Keratinocyte (primary cell): ENCODE measurements at regions not wholly inside any gene's neighbourhood (a gene's known extent, or its start where the extent isn't known, plus 50 kb on each side); places are given as distances from the start of the nearest gene placed in this dataset.

Experiments
- DNase-seq: peaks from one replicate; pipeline ENCODE4 v3.0.0-alpha.2; 2011; ENCODE audit warnings: low read depth, missing footprints, low spot score
- FAIRE-seq: peaks from 2 replicates; lab custom pipeline; 2011; peaks lifted over from hg19 to GRCh38; lab: Jason Lieb, UNC
- H2AFZ ChIP-seq: 2 replicates; pipeline ENCODE4 v1.6.0; 2012; ENCODE audit warnings: low read length, control low read depth, inconsistent platforms; ENCODE audit not compliant: control insufficient read depth
- H3K27ac ChIP-seq: 2 replicates; pipeline ENCODE4 v1.5.1; 2011; ENCODE audit warnings: low read length; ENCODE audit not compliant: control insufficient read depth, insufficient read depth
- H3K27me3 ChIP-seq: 3 replicates; pipeline ENCODE4 v1.6.0; 2011; ENCODE audit warnings: low read length; ENCODE audit not compliant: control insufficient read depth, insufficient read depth; ENCODE audit errors: extremely low read depth
- H3K36me3 ChIP-seq, 2 experiments: 2 replicates in 1 of 2; 3 replicates in 1 of 2; pipeline ENCODE4 v1.5.1; 2011; ENCODE audit warnings: low read length in 2 of 2, mild to moderate bottlenecking in 1 of 2; ENCODE audit not compliant: control insufficient read depth in 2 of 2, insufficient read depth in 2 of 2; ENCODE audit errors: extremely low read depth in 1 of 2
- H3K4me1 ChIP-seq: 3 replicates; pipeline ENCODE4 v1.5.1; 2011; ENCODE audit warnings: low read length; ENCODE audit not compliant: control insufficient read depth, insufficient read depth; ENCODE audit errors: extremely low read depth
- H3K4me2 ChIP-seq: 3 replicates; pipeline ENCODE4 v1.6.0; 2011; ENCODE audit warnings: low read depth, low read length; ENCODE audit not compliant: control insufficient read depth, insufficient read depth; ENCODE audit errors: extremely low read depth
- H3K4me3 ChIP-seq, 3 experiments: fragments of 200-600 bp in 1 of 3; sonication (generic) in 1 of 3; 2 replicates in 2 of 3; 3 replicates in 1 of 3; pipeline ENCODE4 v1.5.1; 2011 to 2016; ENCODE audit warnings: low read length in 3 of 3, mild to moderate bottlenecking in 3 of 3, control low read depth in 2 of 3, inconsistent platforms in 1 of 3, low read depth in 1 of 3, mixed read lengths in 1 of 3, mixed run types in 1 of 3, moderate library complexity in 1 of 3; ENCODE audit not compliant: control insufficient read depth in 2 of 3, insufficient read depth in 2 of 3; ENCODE audit errors: extremely low read depth in 1 of 3
- H3K79me2 ChIP-seq: 2 replicates; pipeline ENCODE4 v1.6.0; 2012; ENCODE audit warnings: low read length; ENCODE audit not compliant: control insufficient read depth, insufficient read depth
- H3K9ac ChIP-seq: 3 replicates; pipeline ENCODE4 v1.6.0; 2011; ENCODE audit warnings: low read length; ENCODE audit not compliant: control insufficient read depth, insufficient read depth; ENCODE audit errors: extremely low read depth
- H3K9me1 ChIP-seq: 3 replicates; pipeline ENCODE4 v1.6.0; 2011; ENCODE audit warnings: low read length; ENCODE audit not compliant: control insufficient read depth, insufficient read depth; ENCODE audit errors: extremely low read depth
- H3K9me3 ChIP-seq: 2 replicates; pipeline ENCODE4 v1.5.1; 2012; ENCODE audit warnings: low read depth, low read length; ENCODE audit not compliant: control insufficient read depth
- H4K20me1 ChIP-seq: 3 replicates; pipeline ENCODE4 v1.6.0; 2011; ENCODE audit warnings: low read length; ENCODE audit not compliant: control insufficient read depth, insufficient read depth; ENCODE audit errors: extremely low read depth
- CTCF ChIP-seq, 3 experiments: IDR thresholded peaks in 1 of 3; conservative IDR thresholded peaks in 1 of 3; optimal IDR thresholded peaks in 1 of 3; 2 replicates in 2 of 3; 3 replicates in 1 of 3; pipeline versions ENCODE3 to v1.5.1; 2011; ENCODE audit warnings: low read length in 3 of 3, mild to moderate bottlenecking in 3 of 3, moderate library complexity in 2 of 3, control low read depth in 1 of 3, inconsistent platforms in 1 of 3; ENCODE audit not compliant: insufficient read depth in 2 of 3; ENCODE audit errors: extremely low read depth in 1 of 3
- EZH2 ChIP-seq: IDR thresholded peaks from one replicate; pipeline ENCODE4 v1.6.1; 2012; ENCODE audit warnings: inconsistent platforms, mild to moderate bottlenecking, low read length, moderate library complexity
- dilution Hi-C: fragments of 300-500 bp; cut with MboI; formaldehyde crosslinking; loops from one replicate; pipeline ENCODE4 v1.7.0; 2020; ENCODE audit warnings: low sequenced_read_pairs; ENCODE audit not compliant: extremely low pct_ligation_motif_present

- Histone ChIP-seq H3K27me3 (no peaks in the 10 kb centered on the region), H3K9me3 (no peaks in the 10 kb centered on the region), H3K9ac (no peak overlapping the region), H3K4me3 (no peak overlapping the region), H4K20me1 (no peaks in the 10 kb centered on the region), H3K9me1 (no peaks in the 10 kb centered on the region), H3K4me2 (no peak overlapping the region), H3K79me2 (no peaks in the 10 kb centered on the region), H3K36me3 (no peaks in the 10 kb centered on the region), H3K27ac (no peak overlapping the region), H3K4me1 (no peaks in the 10 kb centered on the region), H2AFZ (no peak overlapping the region)
- dilution Hi-C loops: no loop called here
- TF ChIP-seq EZH2: no peak
- no peak for TF ChIP-seq CTCF (optimal IDR thresholded peaks at IDR 0.05 in 1 of 3, IDR thresholded peaks at IDR 0.05 in 1 of 3, conservative IDR thresholded peaks at IDR 0.05 in 1 of 3; ENCODE audit: extremely low read depth in 1 of 3, insufficient read depth in 2 of 3, low read length in 3 of 3)
- DNase-seq (no peak), FAIRE-seq (no peak)
Measured at GRCh38 chr1:221919341-221919740, 177.5 kb upstream of the DUSP10 start.

GRCh38 chr1:221916176-221916575 lies 174.3 kb upstream of the DUSP10 start:
- no peak overlapping the region for H3K9ac ChIP-seq
- H3K9me1 ChIP-seq: no peaks in the 10 kb centered on the region
- no peaks in the 10 kb centered on the region for H3K79me2 ChIP-seq
- no peak overlapping the region for H2AFZ ChIP-seq
- H3K27me3 ChIP-seq: no peaks in the 10 kb centered on the region
- dilution Hi-C loops: no loop called here
- FAIRE-seq (no peak), DNase-seq (no peak)
- no peak for TF ChIP-seq EZH2
- no peak for TF ChIP-seq CTCF (optimal IDR thresholded peaks at IDR 0.05 in 1 of 3, IDR thresholded peaks at IDR 0.05 in 1 of 3, conservative IDR thresholded peaks at IDR 0.05 in 1 of 3; ENCODE audit: extremely low read depth in 1 of 3, insufficient read depth in 2 of 3, low read length in 3 of 3)
- no peaks in the 10 kb centered on the region for H4K20me1 ChIP-seq
- no peak overlapping the region for H3K27ac ChIP-seq
- H3K36me3 ChIP-seq: no peaks in the 10 kb centered on the region
- no peak overlapping the region for H3K4me3 ChIP-seq
- no peaks in the 10 kb centered on the region for H3K4me1 ChIP-seq
- H3K4me2 ChIP-seq: no peak overlapping the region
- no peaks in the 10 kb centered on the region for H3K9me3 ChIP-seq
